ENCODE measurements at regions not wholly inside any gene's neighbourhood (a gene's known extent, or its start where the extent isn't known, plus 50 kb on each side); places are given as distances from the start of the nearest gene placed in this dataset.

GRCh38 chr13:71087006-71087405 lies 780.0 kb downstream of the DACH1 start:
- no peak for DNase-seq (ENCODE audit: low read depth, low spot score)

- no peak for DNase-seq (ENCODE audit: low read depth, low spot score)
These were observed 784.4 kb downstream of the DACH1 start for GRCh38 chr13:71082631-71083030.

- no peak for DNase-seq (ENCODE audit: low read depth, low spot score)
These were observed 787.4 kb downstream of the DACH1 start for GRCh38 chr13:71079638-71080037.

- no peak for DNase-seq (ENCODE audit: low read depth, low spot score)
These were observed 799.0 kb downstream of the DACH1 start for GRCh38 chr13:71068041-71068440.

- DNase-seq (ENCODE audit: low read depth, low spot score): no peak
These were observed 799.7 kb downstream of the DACH1 start for GRCh38 chr13:71067165-71067815.

- DNase-seq (ENCODE audit: low read depth, low spot score): no peak
These were observed 810.4 kb downstream of the DACH1 start for GRCh38 chr13:71056581-71056980.

GRCh38 chr13:71055644-71056043 lies 811.4 kb downstream of the DACH1 start:
- no peak for DNase-seq (ENCODE audit: low read depth, low spot score)

GRCh38 chr13:71055047-71055446 lies 812.0 kb downstream of the DACH1 start:
- no peak for DNase-seq (ENCODE audit: low read depth, low spot score)

- DNase-seq (ENCODE audit: low read depth, low spot score): no peak
These were observed 812.6 kb downstream of the DACH1 start for GRCh38 chr13:71054358-71054757.

- no peak for DNase-seq (ENCODE audit: low read depth, low spot score)
These were observed 815.4 kb downstream of the DACH1 start for GRCh38 chr13:71051573-71051972.

GRCh38 chr13:71046360-71047079 lies 820.5 kb downstream of the DACH1 start:
- no peak for DNase-seq (ENCODE audit: low read depth, low spot score)

GRCh38 chr13:71045101-71045500 lies 821.9 kb downstream of the DACH1 start:
- DNase-seq (ENCODE audit: low read depth, low spot score): no peak

GRCh38 chr13:71039440-71039839 lies 827.6 kb downstream of the DACH1 start:
- DNase-seq (ENCODE audit: low read depth, low spot score): no peak

GRCh38 chr13:71034018-71034417 lies 833.0 kb downstream of the DACH1 start:
- no peak for DNase-seq (ENCODE audit: low read depth, low spot score)

- DNase-seq (ENCODE audit: low read depth, low spot score): no peak
These were observed 834.0 kb downstream of the DACH1 start for GRCh38 chr13:71033026-71033425.

GRCh38 chr13:71030784-71031183 lies 836.2 kb downstream of the DACH1 start:
- DNase-seq (ENCODE audit: low read depth, low spot score): no peak

- DNase-seq (ENCODE audit: low read depth, low spot score): no peak
These were observed 838.1 kb downstream of the DACH1 start for GRCh38 chr13:71028884-71029283.

GRCh38 chr13:71021825-71022422 lies 845.1 kb downstream of the DACH1 start:
- no peak for DNase-seq (ENCODE audit: low read depth, low spot score)

- no peak for DNase-seq (ENCODE audit: low read depth, low spot score)
These were observed 848.0 kb downstream of the DACH1 start for GRCh38 chr13:71018995-71019394.

- DNase-seq (ENCODE audit: low read depth, low spot score): no peak
These were observed 848.5 kb downstream of the DACH1 start for GRCh38 chr13:71018544-71018943.

GRCh38 chr13:71017607-71018006 lies 849.4 kb downstream of the DACH1 start:
- no peak for DNase-seq (ENCODE audit: low read depth, low spot score)

- DNase-seq (ENCODE audit: low read depth, low spot score): no peak
These were observed 851.5 kb downstream of the DACH1 start for GRCh38 chr13:71015516-71015915.

GRCh38 chr13:71015021-71015420 lies 852.0 kb downstream of the DACH1 start:
- no peak for DNase-seq (ENCODE audit: low read depth, low spot score)

All from iPS DF 19.7 (cell line).